NCI-H2171 (cell line): ENCODE measurements at regions not wholly inside any gene's neighbourhood (a gene's known extent, or its start where the extent isn't known, plus 50 kb on each side); places are given as distances from the start of the nearest gene placed in this dataset.

Source experiments
- DNase-seq: peaks from one replicate; lab custom pipeline; 2025; lab: John Stamatoyannopoulos, UW

DNA sequence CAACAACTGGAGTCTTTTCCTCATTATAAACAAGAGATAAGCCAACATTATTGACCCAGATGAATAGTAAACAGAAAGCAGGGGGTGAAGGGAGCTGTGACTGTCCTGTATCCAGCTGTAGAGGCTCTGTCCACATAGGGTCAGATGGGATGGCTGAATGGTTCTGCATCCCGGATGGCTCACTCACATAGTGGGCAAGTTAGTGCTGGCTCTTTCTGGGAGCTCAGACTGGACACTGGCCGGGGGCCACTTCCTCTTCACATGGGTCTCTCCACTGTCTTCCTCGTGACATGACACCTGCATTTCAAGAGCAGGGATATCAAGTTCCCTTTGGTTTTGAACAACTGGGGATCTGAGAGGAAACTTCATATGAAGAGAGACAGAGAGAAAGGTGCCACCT lies 969.6 kb upstream of the TMEM132C start:
- DNase-seq = no peak

GRCh38 chr12:127300075-127300474 lies 966.9 kb upstream of the TMEM132C start:
- no peak for DNase-seq

- DNase-seq = no peak
Measured at GRCh38 chr12:127300753-127301152, 966.2 kb upstream of the TMEM132C start.

DNA sequence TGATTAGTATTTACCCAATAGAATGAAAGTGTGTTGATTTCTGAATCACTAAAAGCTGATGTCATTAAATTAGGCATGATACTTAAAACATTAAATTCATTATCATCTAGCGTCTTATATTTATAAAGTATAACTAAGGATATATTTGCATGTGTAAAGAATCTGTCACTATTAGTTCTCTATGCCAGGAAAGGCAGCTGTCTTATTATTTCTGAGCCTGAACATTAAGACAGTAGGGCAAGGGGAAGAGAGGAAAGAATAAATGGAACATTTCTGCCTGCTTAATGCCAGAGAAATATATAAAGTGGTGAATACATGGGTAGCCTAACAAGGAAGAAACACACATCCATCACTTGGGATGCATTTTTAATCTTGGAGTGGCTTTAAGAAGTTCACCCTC lies 965.1 kb upstream of the TMEM132C start:
- DNase-seq = no peak

DNA sequence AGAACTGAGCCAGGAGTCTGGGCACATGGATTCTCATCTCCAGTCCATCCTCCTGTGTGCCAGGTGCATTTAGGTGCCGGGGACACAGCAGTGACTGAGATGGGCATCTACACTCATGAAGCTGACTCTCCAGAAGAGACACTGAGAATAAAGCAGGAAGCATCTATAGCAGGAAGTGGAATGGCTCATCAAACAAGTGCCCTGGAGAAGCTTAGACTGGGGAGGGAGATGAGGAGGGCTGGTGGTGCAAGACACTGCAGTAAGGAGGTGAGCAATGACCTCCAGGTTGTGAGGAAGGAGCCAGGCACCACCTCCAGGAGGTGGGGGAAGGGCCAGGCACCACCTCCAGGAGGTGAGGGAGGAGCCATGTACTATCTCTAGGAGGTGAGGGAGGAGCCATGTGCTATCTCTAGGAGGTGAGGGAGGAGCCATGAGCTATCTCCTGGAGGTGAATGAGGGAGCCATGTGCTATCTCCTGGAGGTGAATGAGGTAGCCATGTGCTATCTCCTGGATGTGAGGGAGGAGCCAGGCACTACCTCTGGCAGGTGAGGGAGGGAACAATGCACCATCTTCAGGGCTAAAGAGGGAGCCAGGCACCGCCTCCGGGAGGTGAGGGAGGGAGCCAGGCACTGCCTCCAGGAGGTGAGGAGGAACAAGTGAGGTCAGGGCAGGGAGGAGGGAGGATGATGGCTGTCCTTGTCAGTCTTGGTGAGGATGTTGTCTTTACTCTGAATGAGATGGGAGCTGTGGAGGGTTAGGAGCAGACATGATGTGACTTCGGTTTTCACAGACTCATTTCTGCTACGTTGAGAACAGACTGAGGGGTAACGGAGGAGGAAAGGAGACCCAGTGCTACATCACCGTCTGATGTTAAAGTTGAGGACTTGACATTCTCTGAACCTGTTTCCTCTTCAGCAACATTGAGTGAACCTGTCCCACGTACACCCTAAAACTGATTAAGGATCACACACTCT lies 961.9 kb upstream of the TMEM132C start:
- no peak for DNase-seq

- no peak for DNase-seq
Measured at GRCh38 chr12:127306604-127307215, 960.3 kb upstream of the TMEM132C start.

DNA sequence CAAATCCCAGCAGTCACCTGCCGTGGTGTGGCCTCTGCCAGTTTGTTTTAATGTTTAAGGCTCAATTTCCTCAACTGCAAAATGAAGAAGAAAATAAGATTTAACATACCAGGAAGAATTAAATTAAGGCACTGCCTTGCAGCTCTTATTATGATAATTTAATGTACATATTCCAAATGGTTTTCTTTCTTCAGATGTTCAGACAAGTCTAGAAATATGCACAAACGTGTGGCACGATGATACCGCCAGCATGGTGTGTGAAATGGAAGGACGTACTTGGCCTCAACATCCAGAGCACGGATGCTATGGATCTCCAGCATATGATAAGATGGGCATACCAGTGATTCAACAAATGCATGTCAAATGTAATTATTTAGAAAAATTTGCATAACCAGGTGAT lies 959.4 kb upstream of the TMEM132C start:
- DNase-seq = no peak

DNA sequence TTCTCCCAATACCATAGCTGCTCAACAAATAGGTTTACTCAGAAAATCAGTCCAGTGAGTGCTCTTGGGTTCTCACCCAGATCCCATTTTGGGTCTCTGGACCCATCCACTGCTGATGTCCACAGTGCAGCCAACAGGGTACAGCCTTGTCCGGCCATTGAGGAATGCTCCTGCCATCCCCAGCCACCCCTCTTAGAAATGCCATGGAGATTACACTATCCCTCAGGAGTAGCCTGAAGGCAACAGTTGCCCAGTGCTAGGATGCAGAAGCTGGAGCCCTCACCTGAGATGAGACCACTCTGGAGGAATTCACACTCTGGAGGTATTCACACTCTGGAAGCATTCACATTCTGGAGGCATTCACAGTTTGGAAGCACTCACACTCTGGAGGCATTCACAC lies 958.8 kb upstream of the TMEM132C start:
- DNase-seq = no peak

DNA sequence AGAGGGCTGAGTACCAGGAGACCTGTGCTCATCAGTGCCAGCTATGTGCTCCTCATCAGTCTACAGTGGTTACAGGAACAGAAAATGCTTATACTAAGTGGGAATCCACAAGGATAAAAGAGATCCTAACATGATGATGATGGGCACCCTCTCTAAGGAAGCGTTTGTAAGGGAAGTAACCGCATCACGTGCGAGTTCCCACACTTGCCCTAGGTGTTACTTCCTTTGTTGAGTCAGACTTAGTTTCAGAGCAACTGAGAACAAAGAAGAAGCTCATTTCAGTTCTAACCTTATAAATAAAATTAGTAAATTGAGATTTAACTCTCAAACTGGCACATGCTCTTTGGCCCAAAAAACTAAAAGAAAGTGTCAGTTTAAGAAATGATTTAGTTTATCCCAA lies 956.4 kb upstream of the TMEM132C start:
- no peak for DNase-seq

GRCh38 chr12:127311720-127312364 lies 955.1 kb upstream of the TMEM132C start:
- no peak for DNase-seq

DNA sequence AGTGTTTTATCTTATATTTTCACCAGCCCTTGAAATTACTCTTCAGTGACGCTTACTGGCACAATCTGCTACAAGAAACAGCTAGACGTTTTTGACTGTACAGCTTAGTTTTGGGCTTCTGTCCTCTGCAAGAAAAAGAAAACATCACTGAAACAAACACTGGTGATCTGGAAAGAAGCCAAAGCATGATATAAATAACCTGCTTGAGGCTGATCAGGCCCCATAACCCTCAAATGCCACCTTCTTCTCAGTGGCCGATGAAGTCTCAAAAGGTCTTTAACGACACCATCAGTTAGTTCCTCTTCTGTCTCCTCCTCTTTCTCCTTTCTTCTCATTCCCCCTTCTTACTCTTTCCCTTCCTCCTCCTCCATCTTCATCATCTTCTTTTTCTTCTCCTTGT lies 942.3 kb upstream of the TMEM132C start:
- no peak for DNase-seq

GRCh38 chr12:127327986-127328385 lies 939.0 kb upstream of the TMEM132C start:
- no peak for DNase-seq

GRCh38 chr12:127328867-127329266 lies 938.1 kb upstream of the TMEM132C start:
- no peak for DNase-seq

GRCh38 chr12:127334365-127334764 lies 932.6 kb upstream of the TMEM132C start:
- no peak for DNase-seq

GRCh38 chr12:127334912-127335644 lies 931.9 kb upstream of the TMEM132C start:
- DNase-seq = no peak

- DNase-seq = no peak
Measured at GRCh38 chr12:127336416-127336815, 930.6 kb upstream of the TMEM132C start.

DNA sequence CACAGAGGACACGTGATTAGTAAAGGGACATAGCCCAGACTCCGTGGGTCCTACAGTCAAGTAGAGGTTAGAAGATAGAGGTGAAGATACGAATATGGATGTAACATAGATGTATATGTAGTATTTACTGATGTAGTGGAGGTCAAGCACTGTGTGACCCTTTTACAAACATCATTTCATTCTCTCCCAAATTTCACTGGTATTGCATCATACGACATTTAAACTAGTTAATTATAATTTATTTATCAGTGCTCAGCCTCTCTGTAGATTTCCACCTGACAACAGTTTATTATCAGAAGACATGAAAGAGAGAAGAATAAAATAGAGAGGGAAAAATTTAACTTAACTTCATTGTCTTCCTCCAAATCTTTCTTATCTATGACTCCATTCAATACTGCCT lies 927.9 kb upstream of the TMEM132C start:
- no peak for DNase-seq

- no peak for DNase-seq
Measured at GRCh38 chr12:127340381-127340780, 926.6 kb upstream of the TMEM132C start.

- DNase-seq = no peak
Measured at GRCh38 chr12:127342861-127343260, 924.1 kb upstream of the TMEM132C start.

- DNase-seq = no peak
Measured at GRCh38 chr12:127343940-127344339, 923.0 kb upstream of the TMEM132C start.

- DNase-seq = no peak
Measured at GRCh38 chr12:127351481-127352010, 915.4 kb upstream of the TMEM132C start.
